HT-29 (cell line): ENCODE measurements at regions not wholly inside any gene's neighbourhood (a gene's known extent, or its start where the extent isn't known, plus 50 kb on each side); places are given as distances from the start of the nearest gene placed in this dataset.

Source experiments
- DNase-seq: peaks from one replicate; pipeline ENCODE4 v3.0.0-alpha.2; 2015; ENCODE audit warnings: low spot score

DNA sequence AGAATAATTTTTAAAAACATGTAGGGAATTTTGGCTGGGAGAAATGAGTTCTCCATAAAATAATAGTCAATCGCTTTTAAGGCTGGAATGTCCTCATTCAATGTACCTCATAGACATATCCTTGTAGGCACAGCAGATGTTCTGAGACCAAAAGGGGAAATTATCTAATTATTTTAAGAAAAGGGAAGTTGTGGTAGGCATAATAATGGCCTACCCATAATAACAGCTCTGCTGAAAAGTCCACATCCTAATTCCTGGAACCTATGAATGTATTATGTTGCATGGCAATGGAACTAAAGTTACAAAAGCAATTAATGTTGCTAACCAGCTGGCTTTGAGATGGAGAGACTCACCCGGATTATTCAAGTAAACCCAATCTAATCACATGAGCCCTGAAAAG lies 216.1 kb downstream of the TRIM36 start:
- DNase-seq = no peak

DNA sequence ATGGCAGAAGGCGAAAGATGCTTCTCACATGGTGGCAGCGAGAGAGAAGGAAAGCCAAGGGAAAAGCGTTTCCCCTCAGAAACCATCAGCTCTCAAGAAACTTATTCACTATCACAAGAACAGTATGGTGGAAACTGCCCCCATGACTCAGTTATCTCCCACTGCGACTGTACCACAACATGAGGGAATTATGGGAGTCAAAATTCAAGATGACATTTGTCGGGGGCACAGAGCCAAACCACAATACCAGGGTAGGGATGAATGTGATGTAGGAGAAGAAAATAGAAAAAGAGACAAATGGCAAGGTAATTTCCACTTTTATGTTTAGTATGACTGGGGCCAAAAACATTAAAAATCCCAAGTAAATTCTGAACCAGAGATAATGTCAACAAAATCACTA lies 216.8 kb downstream of the TRIM36 start:
- DNase-seq = no peak

DNA sequence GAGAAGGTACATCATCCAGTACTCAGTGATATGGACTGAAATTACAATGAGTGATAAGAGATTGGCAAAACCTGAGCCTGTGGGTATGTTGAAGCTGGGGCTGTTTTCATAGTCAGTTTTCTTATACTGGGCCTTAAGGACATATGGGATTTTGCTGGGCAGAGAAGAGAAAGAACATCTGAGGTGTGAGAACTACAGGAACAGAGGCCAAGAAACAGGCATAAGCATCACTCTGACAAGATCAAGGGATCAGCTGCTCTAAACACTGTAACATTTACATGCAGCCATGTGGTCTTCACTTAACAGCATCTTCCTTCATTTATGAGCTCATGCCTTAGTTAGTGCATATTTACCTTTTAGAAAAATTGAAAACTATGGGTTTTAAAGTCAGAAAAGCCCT lies 220.0 kb downstream of the TRIM36 start:
- DNase-seq = no peak

DNA sequence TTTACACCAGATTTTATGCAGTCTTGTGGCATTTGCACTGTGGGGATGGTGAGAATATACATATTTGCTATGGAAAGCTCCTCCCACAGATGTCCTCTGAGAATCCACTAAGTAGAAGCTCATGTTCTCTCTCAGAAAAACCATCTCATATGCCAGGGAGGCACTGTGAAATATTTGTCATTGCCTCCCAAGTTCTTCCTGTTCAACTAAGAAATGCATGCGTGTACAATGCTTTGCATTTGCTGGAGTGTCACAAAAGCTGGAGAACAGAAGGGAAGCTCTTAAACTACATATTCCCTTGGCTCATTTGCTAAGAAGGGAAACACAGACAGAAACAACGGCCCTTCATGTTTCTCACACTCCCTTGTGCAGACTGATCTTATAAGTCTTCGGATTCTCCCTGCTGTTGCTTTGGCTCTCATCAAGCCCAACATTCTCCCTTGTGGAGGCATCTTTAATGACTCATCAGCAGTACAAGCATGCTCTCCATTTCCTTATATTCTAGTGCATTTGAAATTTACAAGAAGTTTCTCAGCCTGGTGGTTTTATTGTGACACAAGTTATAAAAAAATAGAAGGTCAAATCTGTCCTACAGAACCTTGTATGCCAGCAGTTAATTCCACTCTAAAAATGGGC lies 220.6 kb downstream of the TRIM36 start:
- no peak for DNase-seq

DNA sequence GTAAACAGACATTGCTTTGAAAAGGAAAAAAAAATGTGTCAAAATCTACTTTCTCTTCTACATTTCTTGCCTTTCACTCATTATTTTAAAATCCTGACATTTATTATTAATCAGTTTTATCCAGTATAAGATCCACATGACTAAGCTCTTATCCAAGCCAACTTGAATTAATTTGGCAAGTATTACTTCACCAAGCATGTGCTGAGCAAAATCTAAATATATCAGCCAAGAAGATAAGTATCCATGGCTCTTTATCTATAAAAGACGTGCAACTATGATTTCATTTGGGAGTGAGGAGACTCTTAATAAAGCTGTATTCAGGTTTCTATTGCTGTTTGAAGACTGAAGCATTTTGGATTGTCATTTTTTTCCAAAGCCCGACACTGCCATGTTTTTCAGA lies 221.3 kb downstream of the TRIM36 start:
- no peak for DNase-seq

DNA sequence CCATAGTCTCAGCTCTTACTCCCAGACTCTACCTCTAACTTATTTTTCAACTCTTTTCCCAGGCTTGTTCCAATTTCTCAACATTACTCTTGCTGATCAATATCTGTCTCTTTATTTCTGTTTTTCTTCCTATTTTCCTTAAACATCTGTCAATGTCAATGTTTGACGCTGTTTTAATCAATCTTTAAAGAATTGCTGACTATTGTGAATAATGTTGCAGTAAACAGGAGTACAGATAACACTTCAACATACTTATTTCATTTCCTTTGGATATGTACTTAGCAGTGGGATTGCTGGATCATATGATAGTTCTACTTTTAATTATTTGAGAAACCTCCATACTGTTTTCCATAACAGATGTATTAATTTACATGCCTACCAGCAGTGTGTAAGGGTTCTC lies 229.0 kb downstream of the TRIM36 start:
- no peak for DNase-seq

DNA sequence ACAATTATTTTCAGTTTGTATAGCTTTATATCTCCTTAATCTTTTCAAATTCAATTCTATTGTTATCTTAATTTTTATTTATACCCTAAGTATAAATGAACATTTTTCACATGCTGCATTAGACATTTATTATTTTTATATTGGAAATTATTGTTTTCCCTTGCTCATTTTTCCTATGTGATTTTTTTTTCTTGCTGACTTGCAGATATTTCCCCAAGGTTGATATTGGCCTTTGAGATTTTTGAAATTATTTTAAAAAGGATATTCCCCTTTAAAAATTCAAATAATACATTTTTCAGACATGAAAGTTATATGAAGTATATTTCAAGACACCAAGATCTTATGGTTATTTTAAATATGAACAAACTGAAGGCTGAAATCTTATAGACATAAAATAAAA lies 234.2 kb downstream of the TRIM36 start:
- no peak for DNase-seq

DNA sequence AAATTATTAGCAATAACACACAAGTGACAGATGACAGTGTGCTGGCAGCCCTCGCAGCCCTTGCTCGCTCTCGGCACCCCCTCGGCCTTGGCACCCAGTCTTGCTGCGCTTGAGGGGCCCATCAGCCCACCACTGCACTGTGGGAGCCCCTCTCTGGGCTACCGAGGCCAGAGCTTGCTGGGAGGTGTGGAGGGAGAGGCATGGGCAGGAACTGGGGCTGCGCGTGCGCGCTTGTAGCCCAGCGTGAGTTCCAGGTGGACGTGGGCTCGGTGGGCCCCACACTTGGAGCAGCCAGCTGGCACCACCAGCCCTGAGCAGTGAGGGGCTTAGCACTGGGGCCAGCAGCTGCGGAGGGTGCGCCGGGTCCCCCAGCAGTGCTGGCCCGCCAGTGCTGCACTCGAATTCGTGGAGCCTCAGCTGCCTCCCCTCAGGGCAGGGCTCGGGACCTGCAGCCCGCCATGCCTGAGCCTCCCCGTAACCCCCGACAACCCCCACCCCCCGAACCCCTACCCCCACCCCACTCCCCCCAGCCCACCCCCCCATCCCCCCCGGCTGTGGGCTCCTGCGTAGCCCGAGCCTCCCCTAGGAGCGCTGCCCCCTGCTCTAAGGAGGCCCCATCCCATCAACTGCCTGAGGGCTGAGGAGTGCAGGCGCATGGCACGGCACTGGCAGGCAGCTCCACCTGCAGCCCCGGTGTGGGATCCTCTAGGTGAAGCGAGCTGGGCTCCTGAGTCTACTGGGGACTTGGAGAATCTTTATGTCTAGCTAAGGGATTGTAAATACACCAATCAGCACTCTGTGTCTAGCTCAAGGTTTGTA lies 240.9 kb downstream of the TRIM36 start:
- no peak for DNase-seq

DNA sequence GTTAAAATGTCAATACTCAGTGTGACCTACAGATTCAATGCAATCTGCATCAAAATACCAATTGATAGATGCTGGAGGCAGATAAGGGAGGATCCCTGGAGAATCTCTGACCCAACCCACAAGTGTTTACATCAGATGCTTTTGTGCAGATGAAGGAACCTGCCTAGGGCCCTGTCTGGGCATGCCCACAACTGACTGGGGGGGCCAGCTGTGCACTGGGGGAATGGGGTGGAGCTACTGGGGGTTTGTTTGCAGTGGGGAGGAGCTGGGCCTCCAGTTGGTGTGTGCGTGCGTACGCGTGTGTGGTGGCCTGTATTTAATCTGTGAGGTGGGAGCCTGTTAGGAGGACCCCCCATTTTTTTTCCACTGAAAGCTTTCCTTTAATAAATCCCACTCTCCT lies 244.9 kb downstream of the TRIM36 start:
- DNase-seq = no peak

DNA sequence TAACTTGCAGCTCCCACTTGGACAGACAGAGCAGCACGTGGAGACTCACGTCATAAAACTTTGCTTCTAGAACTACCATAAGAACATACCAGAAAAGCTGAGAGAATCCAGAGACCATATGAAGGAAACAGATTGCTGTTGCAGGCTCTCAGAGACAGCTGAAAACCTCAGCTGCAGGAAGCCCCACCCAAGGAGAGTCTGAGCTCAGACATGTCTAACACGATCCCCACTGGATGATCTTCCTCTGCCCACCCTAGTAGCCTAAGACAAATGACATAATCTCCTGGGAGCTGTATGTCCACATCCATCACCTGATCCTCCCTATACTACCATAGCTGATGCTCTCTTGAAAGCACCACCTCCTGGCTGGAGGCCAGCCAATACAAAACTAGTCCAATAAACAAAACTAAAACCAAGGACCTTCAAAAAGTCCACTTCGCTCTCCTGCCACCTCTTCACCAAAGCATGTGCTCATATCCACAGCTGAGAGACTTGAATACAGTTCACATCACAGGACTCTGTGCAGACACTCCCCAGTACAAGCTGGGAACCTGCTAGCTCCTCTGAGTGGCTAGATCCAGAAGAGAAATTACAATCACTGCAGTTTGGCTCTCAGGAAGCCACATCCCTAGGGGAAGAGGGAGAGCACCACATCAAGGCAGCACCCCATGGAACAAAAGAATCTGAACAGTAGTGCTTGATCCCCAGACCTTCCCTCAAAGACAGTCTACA lies 257.4 kb downstream of the TRIM36 start:
- DNase-seq = no peak

DNA sequence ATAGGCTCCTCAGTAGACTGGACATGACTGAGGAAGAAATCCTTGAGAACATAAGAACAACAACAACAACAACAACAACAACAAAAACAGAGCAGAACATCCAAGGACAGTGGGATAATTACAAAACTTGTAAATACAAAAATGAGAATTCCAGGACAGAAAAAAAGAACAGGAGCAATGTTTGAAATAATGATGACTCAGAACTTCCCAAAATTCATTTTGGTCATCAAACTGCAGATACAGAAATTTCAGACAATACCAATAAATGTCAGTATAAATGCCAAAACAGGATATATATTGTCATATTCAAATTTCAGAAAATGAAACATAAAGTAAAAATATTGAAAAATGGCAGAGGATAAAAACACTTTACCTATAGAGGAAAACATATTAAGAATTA lies 259.0 kb downstream of the TRIM36 start:
- no peak for DNase-seq

DNA sequence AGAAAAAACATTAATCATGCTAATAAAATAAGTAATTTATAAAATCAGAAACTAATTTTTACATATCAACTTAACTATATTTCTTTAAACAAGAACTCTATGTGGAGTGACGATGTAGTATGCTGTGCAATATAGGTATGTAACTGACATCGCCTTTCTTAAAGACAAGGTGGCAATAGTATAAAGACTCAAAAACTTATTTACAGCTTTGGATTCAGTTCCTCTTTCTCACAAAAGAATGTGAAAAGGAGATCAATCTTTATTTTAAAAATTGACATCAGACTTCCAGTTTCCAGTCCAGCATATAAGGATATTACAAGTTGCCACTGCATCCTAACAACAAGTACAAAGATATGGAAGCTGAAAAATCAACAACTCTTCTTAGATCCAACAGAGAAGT lies 260.3 kb downstream of the TRIM36 start:
- no peak for DNase-seq

DNA sequence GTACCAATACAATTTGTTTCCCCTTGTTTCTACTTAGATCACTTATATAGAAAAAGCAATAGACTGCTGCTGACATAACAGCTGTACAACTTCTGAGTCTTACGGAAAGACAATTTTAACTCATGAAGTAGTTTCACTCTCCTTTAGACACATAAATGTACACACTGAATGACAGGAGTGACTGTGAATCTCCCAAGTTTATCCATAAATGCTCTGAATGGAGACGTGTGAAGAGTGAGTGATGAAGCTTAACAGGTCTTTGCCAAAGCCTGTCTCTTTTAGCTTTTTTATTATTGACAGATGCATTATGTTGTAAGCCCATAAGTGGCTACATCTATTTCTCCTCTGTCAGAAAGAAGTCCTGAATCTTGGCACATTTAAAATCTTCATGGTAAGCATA lies 265.9 kb downstream of the TRIM36 start:
- DNase-seq = no peak

DNA sequence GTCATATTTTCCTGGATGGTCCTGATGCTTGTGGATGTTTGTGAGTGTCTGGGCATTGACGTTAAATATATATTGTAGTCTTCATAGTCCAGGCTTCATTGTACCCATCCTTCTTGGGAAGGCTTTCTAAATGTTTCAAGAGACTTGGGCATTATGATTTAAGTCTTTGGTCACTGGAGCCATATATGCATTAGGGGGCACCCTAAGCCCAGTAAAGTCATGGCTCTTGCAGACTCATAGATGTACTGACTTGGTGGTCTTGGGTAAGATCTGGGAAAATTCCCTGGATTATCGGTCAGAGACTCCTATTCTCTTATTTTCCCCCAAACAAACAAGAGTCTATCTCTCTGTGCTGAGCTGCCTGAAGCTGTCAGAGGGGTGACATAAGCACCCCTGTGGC lies 271.1 kb downstream of the TRIM36 start:
- DNase-seq = no peak

DNA sequence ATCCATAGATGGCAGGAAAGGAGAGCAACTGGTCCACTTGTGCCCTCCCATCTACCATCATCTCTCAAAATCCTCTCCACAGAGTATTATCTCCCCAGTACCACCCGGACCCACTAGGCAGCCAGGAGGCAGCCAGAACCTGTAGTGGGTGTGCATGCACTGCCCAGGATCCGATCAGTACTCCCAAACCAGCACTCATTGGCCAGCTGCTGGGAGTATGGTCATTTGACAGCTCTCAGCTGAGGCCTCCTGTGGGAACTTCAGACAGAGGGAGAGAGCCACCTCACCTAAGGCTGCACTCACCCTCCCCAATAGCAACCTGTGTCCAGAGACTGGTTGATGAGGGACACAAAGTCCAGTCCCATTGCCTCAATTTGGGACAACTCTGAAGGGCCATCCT lies 286.0 kb downstream of the TRIM36 start:
- DNase-seq = no peak

DNA sequence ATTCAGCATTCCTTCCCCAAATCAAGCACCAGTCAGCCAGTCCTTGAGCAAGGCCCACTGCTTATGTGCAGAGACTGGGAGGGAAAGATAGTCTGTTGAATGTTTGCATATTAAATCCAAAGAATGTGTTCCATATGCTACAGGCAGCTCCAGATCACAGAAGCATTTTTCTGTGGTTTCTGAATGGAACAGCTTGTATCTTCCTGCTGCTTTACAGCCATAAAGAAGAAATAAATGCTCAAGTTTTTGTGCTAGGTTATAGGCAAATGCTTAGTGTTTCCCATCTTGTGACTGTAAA lies 310.3 kb downstream of the TRIM36 start:
- DNase-seq = no peak

DNA sequence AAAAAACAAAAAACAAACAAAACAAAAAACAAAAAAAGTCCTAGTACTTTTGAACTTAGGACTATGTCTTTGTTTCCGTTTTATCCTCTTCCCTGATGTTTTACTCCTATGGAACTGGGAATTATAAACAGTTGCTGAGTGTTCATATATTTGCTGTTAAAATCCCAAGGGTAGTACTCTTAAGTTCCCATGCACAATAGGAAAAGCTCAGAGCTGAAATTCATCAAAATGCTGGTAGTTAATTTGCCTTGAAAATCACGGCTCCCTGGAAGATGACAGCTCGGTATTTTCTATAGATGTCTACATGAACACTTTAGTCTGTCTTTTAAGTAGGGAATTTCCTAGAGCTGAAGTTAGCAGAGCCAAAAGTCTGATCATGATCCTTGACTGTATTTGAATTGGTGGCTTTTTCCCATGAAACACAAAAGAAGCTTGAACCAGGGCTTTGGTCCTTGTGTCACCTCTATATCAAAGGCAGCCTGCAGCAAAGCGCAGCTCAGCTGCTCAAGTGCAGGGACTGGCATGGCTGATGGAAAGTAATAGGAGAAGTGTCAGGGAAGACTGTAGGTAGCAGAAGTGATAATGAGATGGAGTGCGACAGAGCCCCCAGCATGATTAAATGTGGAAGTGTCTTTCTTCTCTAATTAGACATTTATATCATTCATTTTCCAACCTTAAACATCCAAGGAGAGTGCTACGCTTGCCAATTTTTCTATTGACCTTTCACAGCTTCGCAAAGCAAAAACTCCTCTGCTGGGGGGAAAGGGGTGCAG lies 310.9 kb downstream of the TRIM36 start:
- DNase-seq = no peak

DNA sequence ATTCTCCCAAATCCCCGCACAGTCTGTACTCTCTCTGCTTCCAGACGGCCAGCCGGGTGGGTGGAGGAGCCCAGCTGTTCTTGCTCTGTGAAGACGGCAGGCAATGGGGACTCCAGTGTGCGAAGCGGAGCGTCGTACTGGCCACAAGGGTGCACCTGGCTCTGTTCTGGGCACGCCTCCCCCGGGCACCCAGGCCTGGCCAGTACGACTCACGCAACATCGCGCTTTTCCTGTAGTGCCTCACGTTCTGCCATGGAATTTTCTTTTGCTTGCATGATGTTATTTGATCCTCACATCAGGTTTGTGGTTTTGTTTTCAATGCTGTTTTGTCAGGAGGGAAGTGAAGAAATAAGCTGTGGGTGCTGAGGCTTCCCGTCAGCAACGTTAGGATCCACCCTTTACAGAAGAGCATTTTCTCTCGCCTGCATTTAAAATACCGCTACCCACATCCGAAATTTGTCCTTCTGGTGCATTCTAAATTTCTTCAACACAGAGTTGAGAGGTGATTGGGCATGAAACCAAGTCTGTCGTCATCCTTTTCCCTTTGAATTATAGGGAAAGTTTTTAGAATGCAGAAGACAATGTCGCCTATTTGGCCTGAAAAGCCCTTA lies 311.7 kb downstream of the TRIM36 start:
- DNase-seq = no peak

DNA sequence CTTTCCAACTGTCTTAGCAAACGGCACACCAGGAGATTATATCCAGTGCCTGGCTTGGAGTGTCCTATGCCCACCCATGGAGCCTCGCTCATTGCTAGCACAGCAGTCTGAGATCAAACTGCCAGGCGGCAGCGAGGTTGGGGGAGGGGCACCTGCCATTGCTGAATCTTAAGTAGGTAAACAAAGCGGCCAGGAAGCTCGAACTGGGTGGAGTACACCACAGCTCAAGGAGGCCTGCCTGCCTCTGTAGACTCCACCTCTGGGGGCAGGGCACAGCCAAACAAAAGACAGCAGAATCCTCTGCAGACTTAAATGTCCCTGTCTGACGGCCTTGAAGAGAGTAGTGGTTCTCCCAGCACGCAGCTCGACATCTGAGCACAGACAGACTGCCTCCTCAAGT lies 325.0 kb downstream of the TRIM36 start:
- peak; percentile 48 for DNase-seq

DNA sequence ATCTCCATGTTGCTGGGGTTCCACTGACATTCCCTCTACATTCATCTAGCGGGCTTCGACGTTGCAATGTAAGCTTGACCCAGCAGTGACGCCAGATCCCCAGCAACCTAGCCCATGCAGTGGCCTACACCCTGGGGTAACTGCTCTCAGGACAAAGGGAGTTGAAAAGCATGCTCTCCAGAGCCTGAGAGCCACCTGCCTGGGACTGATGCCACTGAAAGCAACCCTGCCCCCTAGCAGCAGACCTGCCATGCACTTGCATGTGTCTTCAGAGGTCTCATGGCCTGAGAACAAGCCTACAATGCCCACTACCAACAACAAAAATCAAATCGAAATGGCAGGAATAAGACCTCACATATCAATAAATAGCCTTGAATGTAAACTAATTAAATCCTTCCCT lies 330.3 kb downstream of the TRIM36 start:
- no peak for DNase-seq

DNA sequence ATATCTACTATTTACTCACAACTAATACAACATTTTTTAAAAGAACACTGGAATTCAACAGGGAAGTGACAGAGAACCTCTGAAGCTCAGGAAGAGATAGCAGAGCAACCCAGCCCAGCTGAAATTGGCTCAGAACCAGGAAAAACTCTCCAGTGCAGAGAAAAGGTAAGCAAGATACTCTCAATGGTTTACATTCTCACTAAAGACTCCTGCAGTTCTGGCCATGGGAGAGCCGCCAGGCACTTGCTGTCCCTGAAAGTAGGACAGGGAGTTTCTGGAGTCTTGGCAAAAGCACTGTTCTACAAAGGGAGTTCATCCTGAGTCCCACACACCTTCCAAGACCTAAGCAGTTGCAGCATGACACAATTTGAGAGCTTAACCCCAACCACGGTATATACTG lies 330.8 kb downstream of the TRIM36 start:
- no peak for DNase-seq

DNA sequence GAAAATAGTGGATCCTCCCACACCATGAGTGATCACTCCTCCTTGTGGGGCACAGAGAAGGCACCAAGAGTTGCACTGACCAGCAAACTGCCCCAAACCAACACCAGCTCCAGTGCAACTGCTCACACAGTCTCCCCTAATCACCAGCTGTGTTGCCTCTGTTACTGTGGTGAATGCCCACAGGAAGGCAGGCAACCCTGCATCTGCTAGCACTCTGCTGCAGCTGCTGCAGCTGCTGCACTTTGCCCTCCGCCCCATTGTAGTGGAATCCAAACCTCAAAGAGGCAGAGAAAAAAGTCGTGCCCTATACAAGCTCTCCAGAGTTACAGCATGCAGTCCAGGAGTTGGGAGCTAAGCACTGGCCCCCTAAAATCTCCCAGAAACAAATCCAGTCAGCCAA lies 339.6 kb downstream of the TRIM36 start:
- no peak for DNase-seq
